IMR-90 (cell line): ENCODE measurements at regions not wholly inside any gene's neighbourhood (a gene's known extent, or its start where the extent isn't known, plus 50 kb on each side); places are given as distances from the start of the nearest gene placed in this dataset.

Source experiments
- BHLHE40 ChIP-seq: fragments of 150-350 bp; IDR thresholded peaks from 2 replicates; pipeline ENCODE4 v1.6.1; 2016; ENCODE audit warnings: mild to moderate bottlenecking, low read depth, low read length
- CEBPB ChIP-seq: IDR thresholded peaks from 2 replicates; pipeline ENCODE4 v1.6.1; 2012; ENCODE audit warnings: low read depth, low read length, improper control_type of control experiment
- CTCF ChIP-seq: conservative IDR thresholded peaks from 2 replicates; pipeline ENCODE4 v1.5.1; 2012; ENCODE audit warnings: mild to moderate bottlenecking, low read depth, low read length, improper control_type of control experiment
- ELK1 ChIP-seq: fragments of 150-350 bp; IDR thresholded peaks from 2 replicates; pipeline ENCODE4 v1.6.1; 2016; ENCODE audit warnings: low read depth, mild to moderate bottlenecking, low read length, moderate library complexity, borderline replicate concordance
- MAFK ChIP-seq: IDR thresholded peaks from 2 replicates; pipeline ENCODE4 v1.6.1; 2012; ENCODE audit warnings: low read depth, low read length, improper control_type of control experiment
- POLR2A ChIP-seq: IDR thresholded peaks from 2 replicates; pipeline ENCODE4 v1.6.1; 2012; ENCODE audit warnings: mild to moderate bottlenecking, low read depth, low read length
- RAD21 ChIP-seq: IDR thresholded peaks from 2 replicates; pipeline ENCODE4 v1.6.1; 2012; ENCODE audit warnings: low read length, improper control_type of control experiment
- RFX5 ChIP-seq: IDR thresholded peaks from 2 replicates; pipeline ENCODE4 v1.8.0; 2012; ENCODE audit warnings: low read depth, mild to moderate bottlenecking, low read length, moderate library complexity
- SMC3 ChIP-seq: fragments of 150-350 bp; IDR thresholded peaks from 2 replicates; pipeline ENCODE4 v1.6.1; 2016; ENCODE audit warnings: low read depth, mild to moderate bottlenecking, antibody characterized with exemption, low read length, moderate library complexity
- USF2 ChIP-seq: fragments of 150-350 bp; IDR thresholded peaks from 2 replicates; pipeline ENCODE4 v1.6.1; 2017; ENCODE audit warnings: mild to moderate bottlenecking, antibody characterized with exemption, low read length, low read depth

- no peak for TF ChIP-seq BHLHE40
- TF ChIP-seq POLR2A: no peak
- no peak for TF ChIP-seq CTCF
- no peak for TF ChIP-seq RAD21
- no peak for TF ChIP-seq MAFK
- no peak for TF ChIP-seq USF2
- no peak for TF ChIP-seq CEBPB
- TF ChIP-seq SMC3: no peak
- no peak for TF ChIP-seq RFX5
- no peak for TF ChIP-seq ELK1
Measured at GRCh38 chr5:92508271-92508670, 1072.7 kb downstream of the NR2F1-AS1 start.
